H1 (cell line): ENCODE measurements at regions not wholly inside any gene's neighbourhood (a gene's known extent, or its start where the extent isn't known, plus 50 kb on each side); places are given as distances from the start of the nearest gene placed in this dataset.
A peak's percentile ranks its signal among the peaks of the same experiment; 100 is the strongest.

Experiments used
- CTCF ChIA-PET: fragments of 300-600 bp; sonication (Branson Sonifier 250); formaldehyde crosslinking; loops from one replicate; lab custom pipeline; 2021; ENCODE audit not compliant: partially characterized antibody; lab: Charles Lee
- POLR2A ChIA-PET: fragments of 300-600 bp; sonication (Branson Sonifier 250); formaldehyde crosslinking; loops from one replicate; lab custom pipeline; 2021; ENCODE audit warnings: inconsistent platforms; ENCODE audit not compliant: partially characterized antibody; lab: Charles Lee
- DNase-seq, 2 experiments: peaks; one replicate each; pipeline versions ENCODE4 v3.0.0 to v3.0.0-alpha.2; 2010 to 2022; ENCODE audit warnings: low spot score in 2 of 2, low read depth in 1 of 2, mixed read lengths in 1 of 2
- FAIRE-seq: peaks from 2 replicates; lab custom pipeline; 2011; peaks lifted over from hg19 to GRCh38; lab: Jason Lieb, UNC
- H2AFZ ChIP-seq: 2 replicates; pipeline ENCODE4 v1.8.1; 2012; ENCODE audit warnings: low read length, inconsistent platforms
- H2AK5ac ChIP-seq: 2 replicates; pipeline ENCODE4 v1.6.1; 2013; ENCODE audit warnings: low read depth, low read length
- H2BK120ac ChIP-seq: replicated peaks from 2 replicates; pipeline ENCODE3; 2013; ENCODE audit warnings: low read depth, low read length, inconsistent platforms
- H2BK12ac ChIP-seq: 2 replicates; pipeline ENCODE4 v1.6.1; 2013; ENCODE audit warnings: low read depth, low read length
- H2BK15ac ChIP-seq: 2 replicates; pipeline ENCODE4 v1.6.1; 2013; ENCODE audit warnings: low read length
- H2BK20ac ChIP-seq: 2 replicates; pipeline ENCODE4 v1.6.1; 2013; ENCODE audit warnings: low read length
- H2BK5ac ChIP-seq: 2 replicates; pipeline ENCODE4 v1.6.1; 2013; ENCODE audit warnings: low read depth, low read length
- H3K14ac ChIP-seq: 2 replicates; pipeline ENCODE4 v1.6.1; 2013; ENCODE audit warnings: inconsistent platforms; ENCODE audit not compliant: insufficient read length
- H3K18ac ChIP-seq: 2 replicates; pipeline ENCODE4 v1.6.1; 2013; ENCODE audit warnings: low read length; ENCODE audit errors: extremely low read depth
- H3K23ac ChIP-seq: 2 replicates; pipeline ENCODE4 v1.6.1; 2013; ENCODE audit warnings: inconsistent platforms; ENCODE audit not compliant: insufficient read length
- H3K23me2 ChIP-seq: 2 replicates; pipeline ENCODE4 v1.6.1; 2013; ENCODE audit warnings: low read depth, low read length
- H3K27ac ChIP-seq: 2 replicates; pipeline ENCODE4 v1.6.1; 2011; ENCODE audit warnings: low read depth, low read length, inconsistent platforms
- H3K27me3 ChIP-seq, 4 experiments: replicated peaks in 1 of 4; 1 replicate in 1 of 4; 2 replicates in 3 of 4; pipeline versions ENCODE4 v1.6.1 to v1.8.1; 2011 to 2013; ENCODE audit warnings: low read length in 3 of 4, mild to moderate bottlenecking in 3 of 4, inconsistent platforms in 2 of 4, mixed read lengths in 2 of 4, moderate library complexity in 1 of 4; ENCODE audit not compliant: control insufficient read depth in 3 of 4, insufficient read depth in 3 of 4; ENCODE audit errors: extremely low read depth in 1 of 4
- H3K36me3 ChIP-seq, 4 experiments: 2 replicates each; pipeline versions ENCODE4 v1.6.1 to v1.8.1; 2011 to 2013; ENCODE audit warnings: mild to moderate bottlenecking in 4 of 4, low read length in 3 of 4, moderate library complexity in 2 of 4, control low read depth in 1 of 4, inconsistent platforms in 1 of 4; ENCODE audit not compliant: insufficient read depth in 4 of 4, control insufficient read depth in 2 of 4
- H3K4ac ChIP-seq: replicated peaks from 2 replicates; pipeline ENCODE3; 2013; ENCODE audit warnings: low read length, low read depth, mixed read lengths, inconsistent platforms; ENCODE audit not compliant: insufficient read length
- H3K4me1 ChIP-seq, 4 experiments: replicated peaks in 1 of 4; 1 replicate in 1 of 4; 2 replicates in 3 of 4; pipeline versions ENCODE4 v1.6.1 to v1.8.1; 2011 to 2013; ENCODE audit warnings: low read length in 3 of 4, inconsistent platforms in 2 of 4, mixed read lengths in 1 of 4; ENCODE audit not compliant: insufficient read depth in 4 of 4, control insufficient read depth in 3 of 4
- H3K4me2 ChIP-seq, 2 experiments: 2 replicates each; pipeline versions ENCODE4 v1.6.1 to v1.8.1; 2011 to 2013; ENCODE audit warnings: low read depth in 2 of 2, low read length in 2 of 2, control low read depth in 1 of 2, inconsistent platforms in 1 of 2, mild to moderate bottlenecking in 1 of 2; ENCODE audit not compliant: insufficient read depth in 1 of 2
- H3K4me3 ChIP-seq, 4 experiments: fragments of 200-600, 300-600 bp in 1 of 4; sonication (generic), shearing (Covaris generic), sonication (Bioruptor Twin) in 1 of 4; 2 replicates each; pipeline versions ENCODE4 v1.5.1 to v1.8.1; 2011 to 2016; ENCODE audit warnings: low read length in 4 of 4, low read depth in 3 of 4, control low read depth in 2 of 4, inconsistent platforms in 2 of 4, mild to moderate bottlenecking in 2 of 4, mixed read lengths in 1 of 4, moderate library complexity in 1 of 4; ENCODE audit not compliant: insufficient read depth in 2 of 4; ENCODE audit errors: extremely low read depth in 1 of 4
- H3K56ac ChIP-seq: replicated peaks from 2 replicates; pipeline ENCODE3; 2013; ENCODE audit warnings: low read depth, mild to moderate bottlenecking, mixed read lengths, low read length, inconsistent platforms; ENCODE audit not compliant: insufficient read length
- H3K79me1 ChIP-seq: 2 replicates; pipeline ENCODE4 v1.6.1; 2013; ENCODE audit warnings: low read depth, low read length, control low read depth
- H3K79me2 ChIP-seq, 2 experiments: 2 replicates each; pipeline versions ENCODE4 v1.6.1 to v1.8.1; 2012 to 2013; ENCODE audit warnings: low read length in 2 of 2, mild to moderate bottlenecking in 2 of 2, inconsistent platforms in 1 of 2; ENCODE audit not compliant: insufficient read depth in 2 of 2, control insufficient read depth in 1 of 2
- H3K9ac ChIP-seq, 4 experiments: replicated peaks in 1 of 4; 1 replicate in 1 of 4; 2 replicates in 3 of 4; pipeline versions ENCODE4 v1.6.1 to v1.8.1; 2011 to 2013; ENCODE audit warnings: low read depth in 3 of 4, low read length in 3 of 4, control low read depth in 2 of 4, mild to moderate bottlenecking in 2 of 4, moderate library complexity in 2 of 4, inconsistent platforms in 1 of 4; ENCODE audit errors: extremely low read depth in 1 of 4
- H3K9me3 ChIP-seq, 2 experiments: 2 replicates each; pipeline versions ENCODE4 v1.6.1 to v1.8.1; 2012 to 2013; ENCODE audit warnings: mild to moderate bottlenecking in 2 of 2, moderate library complexity in 2 of 2, control low read depth in 1 of 2, inconsistent platforms in 1 of 2, low read depth in 1 of 2, low read length in 1 of 2, mixed read lengths in 1 of 2; ENCODE audit not compliant: insufficient read depth in 2 of 2
- H4K20me1 ChIP-seq, 2 experiments: replicated peaks in 1 of 2; 2 replicates each; pipeline versions ENCODE3 to v1.8.1; 2011 to 2013; ENCODE audit warnings: inconsistent platforms in 2 of 2, low read length in 2 of 2, mild to moderate bottlenecking in 1 of 2; ENCODE audit not compliant: insufficient read depth in 2 of 2, control insufficient read depth in 1 of 2
- H4K5ac ChIP-seq: 2 replicates; pipeline ENCODE4 v1.6.1; 2013; ENCODE audit warnings: low read length, low read depth, mixed read lengths, inconsistent platforms; ENCODE audit not compliant: insufficient read length
- H4K8ac ChIP-seq: 2 replicates; pipeline ENCODE4 v1.8.0; 2013; ENCODE audit warnings: mild to moderate bottlenecking, moderate library complexity, low read length, inconsistent platforms; ENCODE audit not compliant: insufficient read depth; ENCODE audit errors: extremely low read depth
- H4K91ac ChIP-seq: replicated peaks from 2 replicates; pipeline ENCODE3; 2013; ENCODE audit warnings: low read length, mixed read lengths, inconsistent platforms; ENCODE audit not compliant: insufficient read length
- CHD1 ChIP-seq: IDR thresholded peaks from 2 replicates; pipeline ENCODE4 v1.6.1; 2012; ENCODE audit warnings: low read depth, low read length, improper control_type of control experiment
- CTCF ChIP-seq, 3 experiments: IDR thresholded peaks; 1 replicate in 2 of 3; 2 replicates in 1 of 3; pipeline versions ENCODE4 v1.5.1 to v1.6.1; 2011; ENCODE audit warnings: low read length in 3 of 3, mild to moderate bottlenecking in 3 of 3, inconsistent platforms in 2 of 3, low read depth in 1 of 3, moderate library complexity in 1 of 3; ENCODE audit not compliant: insufficient read depth in 1 of 3; ENCODE audit errors: control extremely low read depth in 1 of 3
- WGBS, 2 experiments: shearing (Covaris generic) in 1 of 2; methylation state at CpG; one replicate each; pipeline versions ENCODE4 v1.1.6 to v1.1.7; 2013 to 2015; ENCODE audit warnings: low lambda C conversion rate in 2 of 2, mixed read lengths in 2 of 2, inconsistent platforms in 1 of 2, low coverage in 1 of 2, missing lambda C conversion rate in 1 of 2; ENCODE audit not compliant: insufficient replicate concordance in 2 of 2, insufficient coverage in 1 of 2, insufficient read length in 1 of 2; ENCODE audit errors: extremely low coverage in 1 of 2, missing lambda C conversion rate in 1 of 2; 5-methylcytosine and 5-hydroxymethylcytosine counted together

DNA sequence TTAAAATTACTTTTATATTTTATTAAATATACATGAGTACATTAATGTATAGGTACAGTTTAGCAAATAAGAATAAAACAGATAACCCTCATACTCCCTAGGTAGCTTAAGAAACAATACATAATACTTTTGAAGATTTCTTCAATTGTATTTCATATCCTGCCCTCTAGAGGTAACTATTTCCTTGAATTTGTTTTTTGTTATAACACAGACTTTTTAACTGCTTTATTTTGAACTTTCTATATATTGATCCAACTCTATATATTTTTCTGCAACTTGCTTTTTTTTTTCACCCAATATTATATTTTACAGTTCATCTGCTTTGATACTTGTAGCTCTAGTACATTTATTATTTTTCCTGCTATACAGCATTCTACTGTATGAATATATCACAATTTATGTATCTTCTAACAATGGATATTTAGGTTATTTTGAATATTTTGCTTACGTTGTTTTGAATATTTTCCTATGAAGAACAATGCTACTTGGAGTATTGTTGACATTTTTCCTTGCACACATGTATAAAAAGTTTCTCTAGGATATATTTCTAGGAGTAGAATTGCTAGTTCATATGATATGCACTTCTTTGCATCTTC is 72.8 kb upstream of the ABCD2 start:
- no peak overlapping the region for H3K4me2 ChIP-seq
- H2BK120ac ChIP-seq = no peak overlapping the region
- no peaks in the 10 kb centered on the region for H4K20me1 ChIP-seq
- H2AFZ ChIP-seq = no peak overlapping the region
- no peaks in the 10 kb centered on the region for H3K36me3 ChIP-seq
- no peak overlapping the region for H3K18ac ChIP-seq
- no peak overlapping the region for H4K91ac ChIP-seq
- no peak overlapping the region for H2BK5ac ChIP-seq
- H3K27me3 ChIP-seq = no peaks in the 10 kb centered on the region
- H3K27ac ChIP-seq = no peak overlapping the region
- ChIA-PET CTCF (interaction anchor here (0.6 to 1.0 kb wide), 3 partner anchors 39 to 482 kb away, joined by 3 to 5 read pairs (median 3); no protein-coding TSS in a partner anchor), POLR2A (no interaction called here)
- H3K9me3 ChIP-seq = no peaks in the 10 kb centered on the region
- no peak overlapping the region for H4K8ac ChIP-seq
- no peak overlapping the region for H3K23ac ChIP-seq
- no peak overlapping the region for H3K4me3 ChIP-seq
- H2BK12ac ChIP-seq = no peak overlapping the region
- H3K4me1 ChIP-seq = no peaks in the 10 kb centered on the region
- TF ChIP-seq CHD1 = no peak
- TF ChIP-seq CTCF (IDR thresholded peaks at IDR 0.05; ENCODE audit: control extremely low read depth in 1 of 3, insufficient read depth in 1 of 3, low read depth in 1 of 3, low read length in 3 of 3) = peak in 1 of 3 experiments; percentile 17; a peak in 1 of 4 replicates
- TF ChIP-seq, all 59 proteins: peak for 1
- Histone ChIP-seq H2BK20ac (no peak overlapping the region), H2BK15ac (no peak overlapping the region), H3K23me2 (no peaks in the 10 kb centered on the region), H3K9ac (no peak overlapping the region), H4K5ac (no peak overlapping the region), H3K79me2 (no peaks in the 10 kb centered on the region), H3K4ac (no peak overlapping the region), H3K56ac (no peak overlapping the region), H3K14ac (no peak overlapping the region), H3K79me1 (no peaks in the 10 kb centered on the region), H2AK5ac (no peak overlapping the region)
- DNase-seq (no peak), FAIRE-seq (no peak)
- WGBS, 2 experiments = 80% methylated on average over 1 of the region's 1 CpG; no CpG with 5 or more reads in 1 of the 2 experiments
